Heart left ventricle (tissue), 13 donors: ENCODE measurements at regions not wholly inside any gene's neighbourhood (a gene's known extent, or its start where the extent isn't known, plus 50 kb on each side); places are given as distances from the start of the nearest gene placed in this dataset.

ENCODE experiments used
- POLR2A ChIP-seq, 2 donors: fragments of 450-650 bp; IDR thresholded peaks; one replicate each; pipeline ENCODE4 v1.6.1; 2017; ENCODE audit warnings: antibody characterized with exemption in 2 of 2, mild to moderate bottlenecking in 2 of 2, moderate library complexity in 2 of 2
- TF ChIP-seq, protein P1 (sequence below), 12 donors: fragments of 200-600 bp; sonication (generic) in 4 of 12; IDR thresholded peaks; one replicate each; pipeline versions ENCODE4 v1.5.0 to v1.8.0; 2018 to 2022; ENCODE audit warnings: antibody characterized with exemption in 12 of 12, mild to moderate bottlenecking in 5 of 12
- donor health status: ischemic (EF 13 %, LVEDD 7.1; RV severe dilation, severe dysfunction).
- donor health status: DM: no; HTN: yes; CAD: no.
- donor health status: DM: no; HTN: no; CAD: no.
- donor health status: ischemic (EF 25% LVEDD 6.9; RV normal size, moderate dysfunction).
- donor health status: ischemic (EF 25% LVEDD 5.7; RV mildly dilated, moderate dysfunction).
- donor health status: ischemic (EF 35%, LVEDD 5.7; RV mildly dilated, moderate dysfunction).
- donor health status: nonischemic (EF 11% LVEDD 7.7; RV severe dilation, severe dysfunction).
- donor health status: DM: yes; HTN: yes; CAD: no.
- donor health status: PGD.
- donor health status: ischemic (EF 29% LVEDD 5.4; RV normal size, mild dysfunction).
- donor health status: nonischemic (EF 23%, LVEDD 6.1; RV moderate dilation, normal function).

GRCh38 chr6:10215326-10216110 is 199.4 kb downstream of the TFAP2A start:
- no peak for TF ChIP-seq POLR2A (IDR thresholded peaks at IDR 0.05)
- TF ChIP-seq, protein P1, sequence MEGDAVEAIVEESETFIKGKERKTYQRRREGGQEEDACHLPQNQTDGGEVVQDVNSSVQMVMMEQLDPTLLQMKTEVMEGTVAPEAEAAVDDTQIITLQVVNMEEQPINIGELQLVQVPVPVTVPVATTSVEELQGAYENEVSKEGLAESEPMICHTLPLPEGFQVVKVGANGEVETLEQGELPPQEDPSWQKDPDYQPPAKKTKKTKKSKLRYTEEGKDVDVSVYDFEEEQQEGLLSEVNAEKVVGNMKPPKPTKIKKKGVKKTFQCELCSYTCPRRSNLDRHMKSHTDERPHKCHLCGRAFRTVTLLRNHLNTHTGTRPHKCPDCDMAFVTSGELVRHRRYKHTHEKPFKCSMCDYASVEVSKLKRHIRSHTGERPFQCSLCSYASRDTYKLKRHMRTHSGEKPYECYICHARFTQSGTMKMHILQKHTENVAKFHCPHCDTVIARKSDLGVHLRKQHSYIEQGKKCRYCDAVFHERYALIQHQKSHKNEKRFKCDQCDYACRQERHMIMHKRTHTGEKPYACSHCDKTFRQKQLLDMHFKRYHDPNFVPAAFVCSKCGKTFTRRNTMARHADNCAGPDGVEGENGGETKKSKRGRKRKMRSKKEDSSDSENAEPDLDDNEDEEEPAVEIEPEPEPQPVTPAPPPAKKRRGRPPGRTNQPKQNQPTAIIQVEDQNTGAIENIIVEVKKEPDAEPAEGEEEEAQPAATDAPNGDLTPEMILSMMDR (IDR thresholded peaks at IDR 0.05): no peak
